Chondrocyte (in vitro differentiated cells): ENCODE measurements at regions not wholly inside any gene's neighbourhood (a gene's known extent, or its start where the extent isn't known, plus 50 kb on each side); places are given as distances from the start of the nearest gene placed in this dataset.

ENCODE experiments used
- DNase-seq: peaks from one replicate; pipeline ENCODE4 v3.0.0; 2021; ENCODE audit warnings: mixed read lengths, low spot score
- H3K27ac Mint-ChIP-seq: one replicate; pipeline ENCODE4 v1.8.0; 2021; ENCODE audit warnings: mild to moderate bottlenecking, moderate library complexity, mixed read lengths; ENCODE audit not compliant: unreplicated experiment
- H3K27me3 Mint-ChIP-seq: 2 replicates; pipeline ENCODE4 v1.8.0; 2021; ENCODE audit warnings: low read depth, mixed read lengths
- H3K36me3 Mint-ChIP-seq: 2 replicates; pipeline ENCODE4 v1.8.0; 2021; ENCODE audit warnings: low read depth, mixed read lengths
- H3K4me1 Mint-ChIP-seq: 2 replicates; pipeline ENCODE4 v1.8.0; 2021; ENCODE audit warnings: low read depth, mild to moderate bottlenecking, mixed read lengths
- H3K4me3 Mint-ChIP-seq: one replicate; pipeline ENCODE4 v1.8.0; 2021; ENCODE audit warnings: mild to moderate bottlenecking, moderate library complexity, mixed read lengths; ENCODE audit not compliant: unreplicated experiment
- H3K9me3 Mint-ChIP-seq: 2 replicates; pipeline ENCODE4 v1.8.0; 2021; ENCODE audit warnings: low read depth, mixed read lengths
- CTCF ChIP-seq: fragments of 200-600 bp; sonication (generic); IDR thresholded peaks from 2 replicates; pipeline ENCODE4 v1.5.0; 2021; ENCODE audit warnings: antibody characterized with exemption, mild to moderate bottlenecking, moderate library complexity

GRCh38 chr1:200267937-200268336 lies 141.9 kb downstream of the ZNF281 start:
- no peaks in the 10 kb centered on the region for H3K27me3 Mint-ChIP-seq
- H3K36me3 Mint-ChIP-seq = no peaks in the 10 kb centered on the region
- H3K27ac Mint-ChIP-seq = no peak overlapping the region
- no peak for TF ChIP-seq CTCF
- H3K9me3 Mint-ChIP-seq = no peaks in the 10 kb centered on the region
- DNase-seq = no peak
- no peaks in the 10 kb centered on the region for H3K4me1 Mint-ChIP-seq
- no peak overlapping the region for H3K4me3 Mint-ChIP-seq

GRCh38 chr1:200267458-200267857 lies 142.4 kb downstream of the ZNF281 start:
- no peaks in the 10 kb centered on the region for H3K36me3 Mint-ChIP-seq
- no peaks in the 10 kb centered on the region for H3K27me3 Mint-ChIP-seq
- H3K9me3 Mint-ChIP-seq = no peaks in the 10 kb centered on the region

GRCh38 chr1:200266871-200267270 lies 143.0 kb downstream of the ZNF281 start:
- Mint-ChIP-seq H3K36me3 (no peaks in the 10 kb centered on the region), H3K27ac (no peak overlapping the region), H3K27me3 (no peaks in the 10 kb centered on the region), H3K4me3 (no peak overlapping the region), H3K9me3 (no peaks in the 10 kb centered on the region), H3K4me1 (no peaks in the 10 kb centered on the region)
- DNase-seq = no peak
- TF ChIP-seq CTCF = no peak

More at GRCh38 chr1:200267458-200267857, 142.4 kb downstream of the ZNF281 start:
- TF ChIP-seq CTCF = no peak
- H3K4me3 Mint-ChIP-seq = no peak overlapping the region
- no peak overlapping the region for H3K27ac Mint-ChIP-seq
- no peaks in the 10 kb centered on the region for H3K4me1 Mint-ChIP-seq
- DNase-seq = no peak

GRCh38 chr1:200265881-200266280 lies 144.0 kb downstream of the ZNF281 start:
- Mint-ChIP-seq H3K9me3 (no peaks in the 10 kb centered on the region), H3K4me1 (no peaks in the 10 kb centered on the region), H3K27me3 (no peaks in the 10 kb centered on the region), H3K27ac (no peak overlapping the region), H3K4me3 (no peak overlapping the region), H3K36me3 (no peaks in the 10 kb centered on the region)
- no peak for TF ChIP-seq CTCF
- DNase-seq = no peak

- no peak for TF ChIP-seq CTCF
Measured at GRCh38 chr1:200265104-200265503, 144.7 kb downstream of the ZNF281 start.

More at GRCh38 chr1:200265104-200265503, 144.7 kb downstream of the ZNF281 start:
- H3K27ac Mint-ChIP-seq = no peak overlapping the region
- no peak overlapping the region for H3K4me3 Mint-ChIP-seq
- no peaks in the 10 kb centered on the region for H3K36me3 Mint-ChIP-seq
- no peaks in the 10 kb centered on the region for H3K27me3 Mint-ChIP-seq
- no peak for DNase-seq
- H3K9me3 Mint-ChIP-seq = no peaks in the 10 kb centered on the region
- no peaks in the 10 kb centered on the region for H3K4me1 Mint-ChIP-seq
